Neural progenitor cell (in vitro differentiated cells): ENCODE measurements at regions not wholly inside any gene's neighbourhood (a gene's known extent, or its start where the extent isn't known, plus 50 kb on each side); places are given as distances from the start of the nearest gene placed in this dataset.

Experiments
- DNase-seq: peaks from one replicate; pipeline ENCODE4 v3.0.0-alpha.2; 2016; ENCODE audit warnings: low spot score
- H2AFZ ChIP-seq: fragments of 200-600 bp; sonication (generic); replicated peaks from 2 replicates; pipeline ENCODE4 v1.6.1; 2016; ENCODE audit warnings: antibody characterized with exemption
- H3F3A ChIP-seq: fragments of 200-600 bp; sonication (generic); 2 replicates; pipeline ENCODE4 v1.6.1; 2016; ENCODE audit warnings: antibody characterized with exemption, low read depth
- H3K27ac ChIP-seq: fragments of 200-600 bp; sonication (generic); 2 replicates; pipeline ENCODE4 v1.5.1; 2016; ENCODE audit warnings: mild to moderate bottlenecking
- H3K27me3 ChIP-seq: fragments of 200-600 bp; sonication (generic); 2 replicates; pipeline ENCODE4 v1.6.1; 2016; ENCODE audit warnings: mild to moderate bottlenecking, moderate library complexity
- H3K36me3 ChIP-seq: fragments of 200-600 bp; sonication (generic); 2 replicates; pipeline ENCODE4 v1.5.1; 2016
- H3K4me1 ChIP-seq: fragments of 200-600 bp; sonication (generic); 2 replicates; pipeline ENCODE4 v1.6.1; 2016; ENCODE audit warnings: mixed run types
- H3K4me2 ChIP-seq: fragments of 200-600 bp; sonication (generic); 2 replicates; pipeline ENCODE4 v1.6.1; 2016
- H3K4me3 ChIP-seq: fragments of 200-600 bp; sonication (generic); 2 replicates; pipeline ENCODE4 v1.5.1; 2016
- H3K79me2 ChIP-seq: fragments of 200-600 bp; sonication (generic); 2 replicates; pipeline ENCODE4 v1.6.1; 2016; ENCODE audit warnings: low read depth
- H3K9ac ChIP-seq: fragments of 200-600 bp; sonication (generic); 2 replicates; pipeline ENCODE4 v1.6.1; 2016
- H3K9me3 ChIP-seq: fragments of 200-600 bp; sonication (generic); 2 replicates; pipeline ENCODE4 v1.5.1; 2016; ENCODE audit warnings: low read depth
- H4K20me1 ChIP-seq: fragments of 200-600 bp; sonication (generic); 2 replicates; pipeline ENCODE4 v1.6.1; 2016; ENCODE audit warnings: low read depth
- H3K27ac Mint-ChIP-seq: 3 replicates; pipeline ENCODE4 v1.8.0; 2021; ENCODE audit warnings: mixed read lengths
- H3K27me3 Mint-ChIP-seq: 2 replicates; pipeline ENCODE4 v1.8.0; 2022; ENCODE audit warnings: low read depth, mild to moderate bottlenecking, inconsistent platforms, moderate library complexity, mixed read lengths; ENCODE audit not compliant: insufficient read depth
- H3K36me3 Mint-ChIP-seq: 3 replicates; pipeline ENCODE4 v1.8.0; 2021; ENCODE audit warnings: mixed read lengths
- H3K4me1 Mint-ChIP-seq: 3 replicates; pipeline ENCODE4 v1.8.0; 2021; ENCODE audit warnings: mixed read lengths
- H3K4me3 Mint-ChIP-seq: 3 replicates; pipeline ENCODE4 v1.8.0; 2021; ENCODE audit warnings: mild to moderate bottlenecking, moderate library complexity, mixed read lengths
- H3K9me3 Mint-ChIP-seq: 3 replicates; pipeline ENCODE4 v1.8.0; 2020; ENCODE audit warnings: mixed read lengths
- EZH2 ChIP-seq: fragments of 200-600 bp; sonication (generic); IDR thresholded peaks from 2 replicates; pipeline ENCODE4 v1.6.1; 2017; ENCODE audit warnings: antibody characterized with exemption, mild to moderate bottlenecking, moderate library complexity
- EZH2phosphoT487 ChIP-seq: fragments of 200-600 bp; sonication (generic); IDR thresholded peaks from 2 replicates; pipeline ENCODE4 v1.6.1; 2017; ENCODE audit warnings: antibody characterized with exemption
- TF ChIP-seq, protein P1 (sequence below): fragments of 200-600 bp; sonication (generic); IDR thresholded peaks from 2 replicates; pipeline ENCODE4 v1.5.1; 2017; ENCODE audit warnings: antibody characterized with exemption, mild to moderate bottlenecking

DNA sequence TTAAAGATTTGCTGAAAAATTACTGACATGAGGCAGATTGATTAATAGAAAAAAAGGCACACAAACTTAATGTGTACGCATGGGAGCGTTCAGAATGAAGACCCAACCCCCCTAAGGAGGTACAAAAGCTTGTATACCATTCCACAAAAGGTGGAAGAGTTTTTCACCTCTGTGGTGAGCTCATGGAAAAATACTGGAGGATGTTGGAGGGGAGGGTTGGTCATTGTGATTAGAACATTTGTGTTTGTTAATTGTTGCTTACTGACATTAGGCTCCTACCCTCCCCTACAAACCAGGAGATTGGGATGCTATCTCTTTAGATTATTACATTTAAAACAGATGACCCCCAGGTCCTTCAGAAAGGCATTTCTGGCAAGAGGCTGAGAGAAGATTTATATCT is 1973.3 kb downstream of the OLFM4 start:
- Histone ChIP-seq H3K4me3 (no peak overlapping the region), H3K79me2 (no peaks in the 10 kb centered on the region), H3K9me3 (no peaks in the 10 kb centered on the region), H3K4me1 (peaks cover 15% of the 10 kb centered on the region), H4K20me1 (no peaks in the 10 kb centered on the region), H3K27me3 (no peaks in the 10 kb centered on the region), H2AFZ (peak overlapping the region; percentile 61), H3K36me3 (no peaks in the 10 kb centered on the region), H3F3A (no peaks in the 10 kb centered on the region), H3K27ac (no peak overlapping the region), H3K4me2 (no peak overlapping the region), H3K9ac (no peak overlapping the region)
- Mint-ChIP-seq H3K9me3 (peaks cover 6% of the 10 kb centered on the region), H3K4me3 (no peak overlapping the region), H3K36me3 (no peaks in the 10 kb centered on the region), H3K27me3 (peaks cover 2% of the 10 kb centered on the region), H3K4me1 (peaks cover 5% of the 10 kb centered on the region), H3K27ac (no peak overlapping the region)
- DNase-seq = no peak
- TF ChIP-seq, protein P1, sequence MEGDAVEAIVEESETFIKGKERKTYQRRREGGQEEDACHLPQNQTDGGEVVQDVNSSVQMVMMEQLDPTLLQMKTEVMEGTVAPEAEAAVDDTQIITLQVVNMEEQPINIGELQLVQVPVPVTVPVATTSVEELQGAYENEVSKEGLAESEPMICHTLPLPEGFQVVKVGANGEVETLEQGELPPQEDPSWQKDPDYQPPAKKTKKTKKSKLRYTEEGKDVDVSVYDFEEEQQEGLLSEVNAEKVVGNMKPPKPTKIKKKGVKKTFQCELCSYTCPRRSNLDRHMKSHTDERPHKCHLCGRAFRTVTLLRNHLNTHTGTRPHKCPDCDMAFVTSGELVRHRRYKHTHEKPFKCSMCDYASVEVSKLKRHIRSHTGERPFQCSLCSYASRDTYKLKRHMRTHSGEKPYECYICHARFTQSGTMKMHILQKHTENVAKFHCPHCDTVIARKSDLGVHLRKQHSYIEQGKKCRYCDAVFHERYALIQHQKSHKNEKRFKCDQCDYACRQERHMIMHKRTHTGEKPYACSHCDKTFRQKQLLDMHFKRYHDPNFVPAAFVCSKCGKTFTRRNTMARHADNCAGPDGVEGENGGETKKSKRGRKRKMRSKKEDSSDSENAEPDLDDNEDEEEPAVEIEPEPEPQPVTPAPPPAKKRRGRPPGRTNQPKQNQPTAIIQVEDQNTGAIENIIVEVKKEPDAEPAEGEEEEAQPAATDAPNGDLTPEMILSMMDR = no peak
- no peak for TF ChIP-seq EZH2
- TF ChIP-seq EZH2phosphoT487 = no peak

DNA sequence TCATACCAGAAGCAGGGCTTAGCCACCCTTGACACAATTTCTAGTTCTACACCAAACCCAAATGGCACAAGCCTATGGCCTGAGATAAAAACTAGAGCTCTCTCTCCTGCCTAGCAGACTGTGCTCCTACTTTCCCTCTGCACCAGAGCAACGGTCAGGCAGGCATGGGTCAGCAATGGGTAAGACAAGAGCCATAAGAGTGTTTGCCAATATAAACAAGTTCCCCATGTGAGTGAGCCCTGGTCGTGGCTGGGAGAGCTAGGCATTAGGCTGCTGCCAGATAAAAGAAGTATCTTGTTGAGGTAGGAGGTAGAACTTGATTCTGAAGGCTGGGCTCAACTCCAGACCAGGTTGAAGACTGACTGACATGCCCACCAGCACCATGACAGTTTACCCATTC is 1979.1 kb downstream of the OLFM4 start:
- no peak overlapping the region for H3K4me3 ChIP-seq
- no peak overlapping the region for H3K9ac ChIP-seq
- H4K20me1 ChIP-seq = no peaks in the 10 kb centered on the region
- no peaks in the 10 kb centered on the region for H3K36me3 ChIP-seq
- H3K27ac Mint-ChIP-seq = no peak overlapping the region
- no peaks in the 10 kb centered on the region for H3K36me3 Mint-ChIP-seq
- H3K27ac ChIP-seq = no peak overlapping the region
- no peaks in the 10 kb centered on the region for H3K9me3 ChIP-seq
- no peaks in the 10 kb centered on the region for H3K27me3 Mint-ChIP-seq
- H3K4me2 ChIP-seq = no peak overlapping the region
- no peak overlapping the region for H2AFZ ChIP-seq
- TF ChIP-seq, protein P1 = no peak
- TF ChIP-seq EZH2phosphoT487 (no peak), EZH2 (no peak)
- H3K79me2 ChIP-seq = no peaks in the 10 kb centered on the region
- H3K4me1 ChIP-seq = no peaks in the 10 kb centered on the region
- H3K27me3 ChIP-seq = no peaks in the 10 kb centered on the region
- H3K4me1 Mint-ChIP-seq = no peaks in the 10 kb centered on the region
- peaks cover 4% of the 10 kb centered on the region for H3K9me3 Mint-ChIP-seq
- no peak overlapping the region for H3K4me3 Mint-ChIP-seq
- no peaks in the 10 kb centered on the region for H3F3A ChIP-seq
- no peak for DNase-seq

DNA sequence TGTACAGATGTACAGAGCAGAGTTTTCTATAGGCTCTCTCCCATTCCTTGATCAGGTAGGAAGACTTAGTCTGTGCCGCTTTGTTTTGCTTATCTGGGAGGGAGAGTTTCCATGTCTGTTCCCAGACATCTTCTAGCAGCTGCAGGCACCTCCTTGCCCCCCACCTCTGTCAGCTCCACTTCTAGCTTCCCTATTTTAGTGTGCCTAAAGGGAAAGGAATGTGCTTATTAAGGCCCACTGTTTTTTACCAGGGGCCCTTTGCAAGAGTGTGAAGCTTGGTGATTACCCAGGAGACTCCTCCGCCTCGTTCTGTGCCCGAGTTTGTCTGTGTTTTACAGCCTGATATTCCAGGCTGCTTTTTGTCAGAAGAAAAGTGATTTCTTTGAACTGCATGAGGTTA is 1984.4 kb downstream of the OLFM4 start:
- no peak overlapping the region for H3K9ac ChIP-seq
- H3K4me3 Mint-ChIP-seq = no peak overlapping the region
- H3K9me3 Mint-ChIP-seq = no peaks in the 10 kb centered on the region
- H3K4me2 ChIP-seq = peak overlapping the region; percentile 10
- H3K36me3 Mint-ChIP-seq = no peaks in the 10 kb centered on the region
- no peaks in the 10 kb centered on the region for H3K9me3 ChIP-seq
- H3K27ac ChIP-seq = no peak overlapping the region
- H3F3A ChIP-seq = no peaks in the 10 kb centered on the region
- H3K36me3 ChIP-seq = no peaks in the 10 kb centered on the region
- no peaks in the 10 kb centered on the region for H4K20me1 ChIP-seq
- H3K4me3 ChIP-seq = no peak overlapping the region
- TF ChIP-seq EZH2 (no peak), EZH2phosphoT487 (no peak)
- TF ChIP-seq, protein P1 = no peak
- peaks cover 3% of the 10 kb centered on the region for H3K4me1 Mint-ChIP-seq
- peaks cover 4% of the 10 kb centered on the region for H3K4me1 ChIP-seq
- H2AFZ ChIP-seq = peak overlapping the region; percentile 96
- peak overlapping the region; percentile 28 for H3K27ac Mint-ChIP-seq
- no peaks in the 10 kb centered on the region for H3K79me2 ChIP-seq
- H3K27me3 Mint-ChIP-seq = no peaks in the 10 kb centered on the region
- H3K27me3 ChIP-seq = no peaks in the 10 kb centered on the region
- peak; percentile 20 for DNase-seq

DNA sequence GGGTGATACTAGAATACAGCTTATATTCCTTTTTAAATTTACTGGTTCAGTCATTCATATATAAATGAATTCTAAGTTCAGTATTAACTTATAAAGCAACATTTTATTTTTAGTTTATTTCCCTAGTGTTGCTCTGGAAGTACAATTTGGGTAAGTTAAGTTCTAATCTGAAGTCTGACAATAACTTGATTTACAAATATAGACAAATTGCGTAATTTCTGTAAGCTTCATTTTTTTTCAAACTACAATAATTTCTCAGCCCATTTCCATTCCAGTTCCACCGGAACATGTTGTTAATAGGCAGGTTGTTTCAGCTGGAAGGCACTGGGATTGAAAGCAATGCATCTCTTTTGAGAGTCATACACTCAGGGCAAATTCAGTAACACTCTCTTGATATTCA is 2000.7 kb downstream of the OLFM4 start:
- Mint-ChIP-seq H3K27ac (no peak overlapping the region), H3K36me3 (peaks cover 4% of the 10 kb centered on the region), H3K27me3 (peaks cover 2% of the 10 kb centered on the region), H3K4me1 (no peaks in the 10 kb centered on the region), H3K9me3 (peaks cover 10% of the 10 kb centered on the region), H3K4me3 (no peak overlapping the region)
- no peak for DNase-seq
- TF ChIP-seq EZH2phosphoT487 = no peak
- no peak for TF ChIP-seq EZH2
- TF ChIP-seq, protein P1 = no peak
- H4K20me1 ChIP-seq = no peaks in the 10 kb centered on the region
- no peak overlapping the region for H3K9ac ChIP-seq
- H3K36me3 ChIP-seq = no peaks in the 10 kb centered on the region
- no peak overlapping the region for H3K4me3 ChIP-seq
- no peak overlapping the region for H2AFZ ChIP-seq
- no peaks in the 10 kb centered on the region for H3F3A ChIP-seq
- no peak overlapping the region for H3K4me2 ChIP-seq
- H3K79me2 ChIP-seq = no peaks in the 10 kb centered on the region
- no peaks in the 10 kb centered on the region for H3K4me1 ChIP-seq
- no peaks in the 10 kb centered on the region for H3K27me3 ChIP-seq
- no peaks in the 10 kb centered on the region for H3K9me3 ChIP-seq
- H3K27ac ChIP-seq = no peak overlapping the region
